SKM-1 (cell line): ENCODE measurements at regions not wholly inside any gene's neighbourhood (a gene's known extent, or its start where the extent isn't known, plus 50 kb on each side); places are given as distances from the start of the nearest gene placed in this dataset.

Experiments used
- DNase-seq: peaks from one replicate; lab custom pipeline; 2025; ENCODE audit not compliant: unreplicated experiment; lab: John Stamatoyannopoulos, UW

- peak; percentile 44 for DNase-seq
Measured at GRCh38 chr13:20351281-20352022, 119.3 kb upstream of the GJB6 start.

- DNase-seq = no peak
Measured at GRCh38 chr13:20350819-20351218, 118.7 kb upstream of the GJB6 start.

GRCh38 chr13:20350382-20350763 lies 118.3 kb upstream of the GJB6 start:
- DNase-seq = no peak

DNA sequence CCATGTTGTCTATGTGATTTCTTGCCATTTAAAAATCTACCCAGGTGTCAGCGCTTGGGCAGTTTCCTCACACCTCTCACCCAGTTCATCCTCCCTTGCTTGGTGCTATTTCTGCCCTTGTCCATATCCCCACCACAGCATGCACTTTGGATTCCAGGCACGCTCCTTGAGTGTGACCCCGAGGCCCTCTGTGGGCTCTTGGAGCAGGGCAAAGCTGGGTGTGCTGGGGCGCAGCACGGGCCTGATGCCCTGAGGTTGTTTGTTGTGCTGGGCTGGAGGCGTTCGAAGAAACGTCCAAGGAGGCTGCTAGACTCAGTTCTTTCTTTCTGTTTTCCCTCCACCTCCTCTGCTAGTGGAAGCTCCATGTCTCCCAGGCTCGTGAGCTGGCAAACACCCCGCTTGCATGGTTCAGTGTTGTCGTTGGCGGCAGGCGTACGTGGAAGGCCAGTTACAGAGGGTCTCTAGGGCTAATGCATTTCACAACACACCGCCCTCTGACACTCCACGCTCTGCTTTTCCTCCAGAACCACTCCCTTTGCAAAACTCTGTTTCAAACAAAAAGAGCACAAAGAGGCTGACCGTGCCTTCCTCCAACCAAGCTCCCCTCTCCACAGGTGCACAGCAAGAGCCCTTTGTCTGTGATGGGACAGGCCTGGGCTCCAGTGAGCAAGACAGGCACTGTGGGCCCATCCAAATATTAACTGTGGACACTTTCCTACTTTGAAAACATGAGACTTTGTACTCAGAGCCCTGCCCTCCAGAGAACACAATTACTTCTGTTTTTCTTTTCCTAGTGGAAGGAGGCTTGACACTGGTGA lies 117.7 kb upstream of the GJB6 start:
- DNase-seq = no peak

- no peak for DNase-seq
Measured at GRCh38 chr13:20348645-20349408, 116.7 kb upstream of the GJB6 start.

DNA sequence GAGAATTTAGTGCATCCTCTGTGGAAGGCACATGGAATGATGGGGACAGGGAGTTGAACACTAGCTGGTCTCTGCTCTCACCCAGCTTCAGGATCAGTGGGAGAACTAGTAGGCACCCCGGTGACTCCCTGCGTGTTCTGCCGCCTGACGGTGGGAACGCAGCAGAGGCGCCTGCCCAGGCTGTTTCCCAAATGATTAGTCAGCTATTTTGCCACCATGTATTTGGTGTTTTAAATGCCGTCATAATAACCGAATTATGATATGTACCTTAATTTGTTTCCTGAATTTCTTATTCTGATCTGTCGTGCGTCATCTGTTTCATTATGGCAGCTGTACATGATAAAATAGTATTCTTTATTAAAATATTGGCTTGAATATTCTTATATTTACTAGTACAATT lies 115.9 kb upstream of the GJB6 start:
- DNase-seq = no peak

DNA sequence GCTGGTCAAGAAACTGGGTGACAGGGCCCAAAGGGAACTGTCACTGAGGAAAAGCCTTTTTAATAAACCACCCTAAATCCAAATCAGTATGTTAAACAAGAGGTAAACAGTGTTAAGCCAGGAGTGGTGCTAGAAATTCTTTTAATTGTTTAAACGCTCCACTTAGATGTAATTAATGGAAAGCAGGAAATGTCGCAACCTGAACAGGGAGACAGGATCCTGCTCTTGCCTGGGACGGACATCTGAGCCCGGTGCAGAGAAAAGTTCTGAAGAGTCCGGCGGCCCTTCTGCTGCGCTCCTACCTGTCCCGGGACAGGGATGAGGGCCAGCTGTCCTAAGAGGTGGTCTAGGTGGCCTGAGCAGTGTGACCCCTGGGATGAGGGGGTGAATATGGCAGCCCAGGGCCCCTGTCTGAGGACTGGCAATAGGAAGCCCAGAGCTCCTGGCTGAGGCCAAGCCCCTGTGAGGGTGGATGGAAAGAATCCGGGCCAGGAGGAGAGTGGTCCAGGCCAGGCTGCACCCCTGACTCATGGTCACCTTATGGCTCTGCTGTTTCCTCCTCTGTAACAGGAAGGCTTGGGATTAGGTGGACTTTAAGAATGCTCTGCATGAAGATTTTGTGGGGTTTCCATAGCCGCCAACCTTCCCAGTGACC lies 112.8 kb upstream of the GJB6 start:
- no peak for DNase-seq

- no peak for DNase-seq
Measured at GRCh38 chr13:20342311-20342710, 110.2 kb upstream of the GJB6 start.

DNA sequence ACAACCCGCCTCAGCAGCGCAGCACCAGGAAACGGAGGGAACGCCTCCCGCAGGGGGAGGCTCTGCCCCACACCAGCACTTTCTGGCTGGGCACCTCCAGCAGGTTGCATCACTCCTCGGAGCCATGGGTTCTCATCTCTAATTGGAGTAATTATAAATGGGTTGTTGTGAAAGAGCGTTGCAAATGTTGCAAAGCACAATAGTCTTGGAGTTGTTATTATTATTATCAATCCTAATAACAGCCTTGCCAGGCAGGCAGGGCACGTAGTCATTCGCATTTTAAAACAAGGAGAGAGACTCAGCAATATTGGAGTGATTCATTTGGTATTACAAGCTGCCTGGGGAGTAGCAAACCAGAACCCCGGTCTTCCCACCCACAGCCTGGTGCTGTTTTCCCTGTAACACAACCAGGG lies 108.6 kb upstream of the GJB6 start:
- DNase-seq = no peak

- no peak for DNase-seq
Measured at GRCh38 chr13:20340136-20340758, 108.1 kb upstream of the GJB6 start.

DNA sequence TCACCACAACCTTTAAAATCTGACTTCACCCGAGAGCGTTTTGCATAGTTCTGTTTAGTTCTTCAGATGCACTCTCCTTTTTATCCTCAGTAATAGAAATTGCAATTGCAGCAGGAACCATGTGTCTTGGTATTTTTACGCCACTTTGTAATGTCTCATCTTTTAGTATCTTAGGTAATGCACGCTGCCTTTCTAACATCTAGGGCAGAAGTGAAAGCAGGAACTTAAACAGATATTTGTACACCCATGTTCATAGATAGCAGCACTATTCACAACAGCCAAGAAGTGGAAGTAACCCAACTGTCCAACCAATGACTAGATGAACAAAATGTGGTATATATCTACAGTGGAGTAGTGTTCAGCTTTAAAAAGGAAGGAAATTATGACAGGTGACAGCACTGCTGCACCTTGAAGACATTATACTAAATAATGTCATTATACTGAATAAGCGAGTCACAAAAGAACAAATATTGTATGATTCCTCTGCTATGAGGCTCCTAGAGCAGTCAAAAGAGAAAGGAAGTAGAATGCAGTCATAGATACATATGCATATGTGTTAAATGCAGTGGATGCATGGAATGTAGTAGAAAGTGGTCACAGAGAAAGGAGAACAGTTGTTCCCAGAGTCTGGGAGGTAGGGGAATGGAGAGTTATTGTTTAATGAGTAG lies 105.9 kb upstream of the GJB6 start:
- DNase-seq = no peak

DNA sequence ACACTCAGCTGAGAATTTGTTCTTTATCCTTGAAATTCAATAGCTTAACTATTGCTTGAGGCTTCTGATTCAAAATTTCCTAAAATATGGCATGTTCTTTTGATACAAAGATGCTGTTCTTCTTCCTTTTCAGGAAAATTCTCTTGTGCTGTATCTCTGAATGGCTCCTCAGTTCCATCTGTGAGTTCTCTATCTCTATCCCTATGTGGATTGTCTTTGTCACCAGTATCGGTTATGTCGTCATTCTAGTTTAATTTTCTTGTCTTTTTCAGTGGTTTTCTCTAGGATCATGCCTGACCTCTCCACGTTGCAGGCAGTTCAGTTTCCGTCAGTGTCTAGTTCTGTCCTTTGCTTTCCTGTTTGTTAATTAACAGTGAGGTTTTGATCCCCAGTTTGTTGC lies 104.6 kb upstream of the GJB6 start:
- DNase-seq = no peak

GRCh38 chr13:20334309-20334708 lies 102.2 kb upstream of the GJB6 start:
- no peak for DNase-seq

GRCh38 chr13:20332361-20333096 lies 100.4 kb upstream of the GJB6 start:
- DNase-seq = no peak

DNA sequence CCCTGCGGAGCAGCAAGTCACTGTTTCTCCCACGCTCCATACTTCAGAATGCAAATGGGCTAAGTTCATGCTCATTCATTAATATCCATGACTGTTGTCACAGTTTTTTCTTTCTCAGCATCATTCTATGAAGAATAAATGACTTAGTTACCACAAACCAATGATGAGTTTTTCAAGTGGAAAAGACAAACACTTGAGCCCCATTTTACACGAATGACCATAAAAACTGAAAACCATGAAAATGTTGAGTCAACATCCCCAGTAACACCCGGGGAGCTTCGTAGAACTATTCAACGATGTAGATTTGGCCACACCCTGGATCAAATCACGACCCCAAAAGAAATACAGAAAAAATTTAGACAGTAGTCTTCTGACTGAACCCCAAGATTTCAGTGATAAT lies 99.8 kb upstream of the GJB6 start:
- DNase-seq = no peak

DNA sequence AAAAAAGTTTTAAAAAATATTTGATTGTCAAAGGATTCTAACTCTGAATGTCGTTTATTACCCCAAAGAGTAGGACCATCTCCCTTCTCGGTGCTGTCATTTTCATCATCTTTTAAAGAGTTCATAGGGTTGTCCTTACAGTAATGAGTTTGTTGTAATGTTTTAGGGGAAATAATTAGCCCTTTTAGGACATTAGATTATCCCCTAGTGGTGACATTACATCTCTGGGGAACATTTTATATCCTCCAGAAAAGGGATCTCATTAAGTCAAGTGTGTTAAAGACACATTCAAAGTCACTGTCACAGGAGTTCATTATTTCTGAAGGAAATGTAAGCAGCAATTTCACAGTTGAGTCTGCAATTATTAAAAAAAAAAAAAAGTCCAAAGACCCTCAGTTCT lies 99.3 kb upstream of the GJB6 start:
- no peak for DNase-seq

DNA sequence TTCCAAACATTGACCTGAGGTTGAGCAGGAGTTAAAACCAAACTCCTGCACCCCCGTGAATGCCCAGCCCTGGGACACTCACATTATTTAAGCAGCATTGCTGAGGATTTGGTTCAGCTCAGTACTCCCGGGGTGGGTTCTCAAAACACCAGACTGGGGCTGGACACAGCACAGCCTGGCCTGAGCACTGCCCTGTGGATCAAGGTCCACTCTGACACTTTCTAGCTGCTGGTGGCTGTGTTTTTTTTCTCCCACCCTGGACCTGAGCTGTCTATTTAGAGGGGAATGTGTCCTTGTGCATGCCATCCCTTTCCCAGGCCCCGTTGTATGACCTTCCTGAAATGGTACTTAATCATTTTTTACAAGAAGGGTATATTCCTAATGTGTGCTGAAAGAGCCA lies 94.7 kb upstream of the GJB6 start:
- no peak for DNase-seq

- DNase-seq = no peak
Measured at GRCh38 chr13:20326276-20326675, 94.2 kb upstream of the GJB6 start.

DNA sequence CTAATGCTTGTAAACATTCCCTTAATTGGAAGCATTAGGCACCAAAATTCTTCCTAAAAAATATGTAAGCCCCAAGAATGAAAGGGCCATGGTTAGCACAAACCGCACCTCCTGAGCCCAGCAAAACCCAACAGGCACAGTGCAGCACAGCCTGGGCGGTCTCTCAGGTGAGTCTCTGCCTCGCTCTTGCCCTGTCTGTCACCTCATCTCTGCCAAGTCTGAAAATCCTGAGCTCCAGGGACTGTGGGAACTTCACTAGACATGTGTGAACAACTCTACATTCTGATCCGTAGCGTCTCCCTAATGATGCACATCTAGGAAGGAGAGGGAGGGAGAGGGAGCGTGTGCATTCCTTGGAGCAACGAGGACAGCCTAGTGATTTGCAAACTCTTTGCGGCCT lies 88.8 kb upstream of the GJB6 start:
- DNase-seq = no peak

DNA sequence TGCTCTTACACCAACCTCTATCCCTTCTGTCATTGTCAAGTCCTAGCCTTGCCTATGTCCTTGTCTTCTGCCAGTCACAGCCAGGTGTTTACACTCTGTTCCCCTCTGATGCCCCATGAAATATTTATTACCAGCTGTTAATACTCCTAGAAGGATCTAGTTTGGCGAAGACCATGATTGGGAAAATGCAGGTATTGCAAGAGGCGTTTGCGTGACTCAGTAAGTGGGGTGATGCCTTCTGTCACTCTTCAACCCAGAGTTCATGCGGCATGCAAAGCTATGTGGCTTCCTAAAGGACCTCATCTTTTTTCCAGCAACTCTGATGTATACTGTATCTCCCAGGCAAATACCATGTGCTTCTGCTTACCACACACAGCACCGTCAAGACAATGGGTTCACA lies 81.8 kb upstream of the GJB6 start:
- DNase-seq = no peak
